ENCODE measurements at regions not wholly inside any gene's neighbourhood (a gene's known extent, or its start where the extent isn't known, plus 50 kb on each side); places are given as distances from the start of the nearest gene placed in this dataset.

DNA sequence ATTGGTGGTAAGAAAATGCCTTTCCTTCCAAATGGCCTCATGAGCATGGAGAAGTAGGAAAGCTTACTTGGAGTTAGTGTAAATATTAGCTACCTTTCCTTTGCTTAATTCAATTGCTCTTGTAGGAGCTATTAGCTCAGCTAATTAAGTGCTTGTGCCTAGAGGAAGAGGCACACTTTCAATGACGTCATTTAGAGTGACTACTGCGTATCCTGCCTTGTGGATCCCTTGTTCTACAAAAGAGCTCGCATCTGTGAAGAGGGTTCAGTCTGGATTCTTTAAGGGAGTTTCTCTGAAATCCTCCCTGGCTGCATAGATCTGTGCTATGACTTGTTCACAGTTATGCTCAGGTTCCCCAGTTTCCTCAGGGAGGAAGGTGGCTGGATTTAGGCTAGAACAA, 122.5 kb upstream of the SPHKAP start:
- TF ChIP-seq, protein P1, sequence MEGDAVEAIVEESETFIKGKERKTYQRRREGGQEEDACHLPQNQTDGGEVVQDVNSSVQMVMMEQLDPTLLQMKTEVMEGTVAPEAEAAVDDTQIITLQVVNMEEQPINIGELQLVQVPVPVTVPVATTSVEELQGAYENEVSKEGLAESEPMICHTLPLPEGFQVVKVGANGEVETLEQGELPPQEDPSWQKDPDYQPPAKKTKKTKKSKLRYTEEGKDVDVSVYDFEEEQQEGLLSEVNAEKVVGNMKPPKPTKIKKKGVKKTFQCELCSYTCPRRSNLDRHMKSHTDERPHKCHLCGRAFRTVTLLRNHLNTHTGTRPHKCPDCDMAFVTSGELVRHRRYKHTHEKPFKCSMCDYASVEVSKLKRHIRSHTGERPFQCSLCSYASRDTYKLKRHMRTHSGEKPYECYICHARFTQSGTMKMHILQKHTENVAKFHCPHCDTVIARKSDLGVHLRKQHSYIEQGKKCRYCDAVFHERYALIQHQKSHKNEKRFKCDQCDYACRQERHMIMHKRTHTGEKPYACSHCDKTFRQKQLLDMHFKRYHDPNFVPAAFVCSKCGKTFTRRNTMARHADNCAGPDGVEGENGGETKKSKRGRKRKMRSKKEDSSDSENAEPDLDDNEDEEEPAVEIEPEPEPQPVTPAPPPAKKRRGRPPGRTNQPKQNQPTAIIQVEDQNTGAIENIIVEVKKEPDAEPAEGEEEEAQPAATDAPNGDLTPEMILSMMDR (IDR thresholded peaks at IDR 0.05; ENCODE audit: poor library complexity), result no peak
- TF ChIP-seq EZH2 (IDR thresholded peaks at IDR 0.05; ENCODE audit: borderline replicate concordance), result no peak
